NCI-H345 (cell line): ENCODE measurements at regions not wholly inside any gene's neighbourhood (a gene's known extent, or its start where the extent isn't known, plus 50 kb on each side); places are given as distances from the start of the nearest gene placed in this dataset.
"Not testable (repeated sequence)": the region's sequence is repeated elsewhere in the genome, so short reads cannot be mapped to it uniquely, and the experiment has no call there.

Experiments
- DNase-seq: peaks from one replicate; lab custom pipeline; 2025; lab: John Stamatoyannopoulos, UW

- no peak for DNase-seq
These were observed 329.0 kb downstream of the GJA1 start for GRCh38 chr6:121764493-121764892.

- no peak for DNase-seq
These were observed 329.6 kb downstream of the GJA1 start for GRCh38 chr6:121765060-121765459.

- no peak for DNase-seq
These were observed 331.8 kb downstream of the GJA1 start for GRCh38 chr6:121767211-121767610.

GRCh38 chr6:121770943-121771342 is 335.5 kb downstream of the GJA1 start:
- DNase-seq: no peak

- DNase-seq: no peak
These were observed 336.7 kb downstream of the GJA1 start for GRCh38 chr6:121771937-121772720.

- no peak for DNase-seq
These were observed 340.6 kb downstream of the GJA1 start for GRCh38 chr6:121776054-121776453.

- DNase-seq: no peak
These were observed 345.2 kb downstream of the GJA1 start for GRCh38 chr6:121780325-121781321.

GRCh38 chr6:121791396-121792315 is 356.2 kb downstream of the GJA1 start:
- no peak for DNase-seq

- no peak for DNase-seq
These were observed 359.2 kb downstream of the GJA1 start for GRCh38 chr6:121794630-121795029.

- DNase-seq: not testable (repeated sequence)
These were observed 362.2 kb downstream of the GJA1 start for GRCh38 chr6:121797598-121797997.

GRCh38 chr6:121798126-121798525 is 362.7 kb downstream of the GJA1 start:
- DNase-seq: not testable (repeated sequence)

- DNase-seq: no peak
These were observed 364.1 kb downstream of the GJA1 start for GRCh38 chr6:121799574-121799973.

- no peak for DNase-seq
These were observed 364.6 kb downstream of the GJA1 start for GRCh38 chr6:121800047-121800446.

GRCh38 chr6:121806116-121806515 is 370.7 kb downstream of the GJA1 start:
- no peak for DNase-seq

GRCh38 chr6:121809211-121809610 is 373.8 kb downstream of the GJA1 start:
- DNase-seq: no peak

GRCh38 chr6:121810158-121811032 is 374.9 kb downstream of the GJA1 start:
- DNase-seq: no peak

- no peak for DNase-seq
These were observed 375.7 kb downstream of the GJA1 start for GRCh38 chr6:121811106-121811505.

GRCh38 chr6:121816361-121816760 is 380.9 kb downstream of the GJA1 start:
- DNase-seq: no peak

- DNase-seq: no peak
These were observed 381.6 kb downstream of the GJA1 start for GRCh38 chr6:121816906-121817540.

- DNase-seq: no peak
These were observed 388.0 kb downstream of the GJA1 start for GRCh38 chr6:121823437-121823851.
